ENCODE measurements at regions not wholly inside any gene's neighbourhood (a gene's known extent, or its start where the extent isn't known, plus 50 kb on each side); places are given as distances from the start of the nearest gene placed in this dataset.
"Not testable (repeated sequence)": the region's sequence is repeated elsewhere in the genome, so short reads cannot be mapped to it uniquely, and the experiment has no call there.

GRCh38 chr1:105083611-105084010 is 1333.9 kb downstream of the AMY1C start:
- Histone ChIP-seq H3K27me3 (replicated peaks; ENCODE audit: insufficient read depth) (no peaks in the 10 kb centered on the region), H3K9me3 (no peaks in the 10 kb centered on the region), H3K36me3 (no peaks in the 10 kb centered on the region), H3K4me1 (ENCODE audit: control insufficient read depth in 1 of 2, low read depth in 2 of 2) (no peaks in the 10 kb centered on the region), H3K4me3 (no peak overlapping the region), H3K27ac (no peak overlapping the region)
- TF ChIP-seq CTCF (IDR thresholded peaks at IDR 0.05), result no peak
- ATAC-seq (ENCODE audit: insufficient number of reproducible peaks, low FRiP score, low read depth), result no peak
- DNase-seq (ENCODE audit: low spot score), result no peak

GRCh38 chr1:105087506-105087905 is 1337.8 kb downstream of the AMY1C start:
- TF ChIP-seq CTCF (IDR thresholded peaks at IDR 0.05), result no peak

GRCh38 chr1:105088166-105088565 is 1338.5 kb downstream of the AMY1C start:
- DNase-seq (ENCODE audit: low spot score), result no peak

More at GRCh38 chr1:105087506-105087905, 1337.8 kb downstream of the AMY1C start:
- Histone ChIP-seq H3K4me3 (no peak overlapping the region), H3K27me3 (replicated peaks; ENCODE audit: insufficient read depth) (no peaks in the 10 kb centered on the region), H3K9me3 (no peaks in the 10 kb centered on the region), H3K36me3 (no peaks in the 10 kb centered on the region), H3K27ac (no peak overlapping the region), H3K4me1 (ENCODE audit: control insufficient read depth in 1 of 2, low read depth in 2 of 2) (no peaks in the 10 kb centered on the region)
- DNase-seq (ENCODE audit: low spot score) (no peak), ATAC-seq (ENCODE audit: insufficient number of reproducible peaks, low FRiP score, low read depth) (no peak)

GRCh38 chr1:105093893-105094292 is 1344.2 kb downstream of the AMY1C start:
- not testable (repeated sequence) for H3K36me3 ChIP-seq; H3K27ac ChIP-seq; H3K4me1 ChIP-seq (ENCODE audit: control insufficient read depth in 1 of 2, low read depth in 2 of 2); H3K9me3 ChIP-seq; H3K27me3 ChIP-seq (replicated peaks; ENCODE audit: insufficient read depth); DNase-seq (ENCODE audit: low spot score); ATAC-seq (ENCODE audit: insufficient number of reproducible peaks, low FRiP score, low read depth); H3K4me3 ChIP-seq

More at GRCh38 chr1:105088166-105088565, 1338.5 kb downstream of the AMY1C start:
- no peak overlapping the region for H3K27ac ChIP-seq
- no peaks in the 10 kb centered on the region for H3K9me3 ChIP-seq
- H3K27me3 ChIP-seq (replicated peaks; ENCODE audit: insufficient read depth), result no peaks in the 10 kb centered on the region
- no peak for TF ChIP-seq CTCF (IDR thresholded peaks at IDR 0.05)
- H3K36me3 ChIP-seq, result no peaks in the 10 kb centered on the region
- H3K4me3 ChIP-seq, result no peak overlapping the region
- ATAC-seq (ENCODE audit: insufficient number of reproducible peaks, low FRiP score, low read depth), result no peak
- no peaks in the 10 kb centered on the region for H3K4me1 ChIP-seq (ENCODE audit: control insufficient read depth in 1 of 2, low read depth in 2 of 2)

- Histone ChIP-seq H3K27ac (no peak overlapping the region), H3K9me3 (no peaks in the 10 kb centered on the region), H3K4me3 (no peak overlapping the region), H3K36me3 (no peaks in the 10 kb centered on the region), H3K4me1 (ENCODE audit: control insufficient read depth in 1 of 2, low read depth in 2 of 2) (no peaks in the 10 kb centered on the region), H3K27me3 (replicated peaks; ENCODE audit: insufficient read depth) (no peaks in the 10 kb centered on the region)
- ATAC-seq (ENCODE audit: insufficient number of reproducible peaks, low FRiP score, low read depth) (no peak), DNase-seq (ENCODE audit: low spot score) (no peak)
- no peak for TF ChIP-seq CTCF (IDR thresholded peaks at IDR 0.05)
These were observed 1350.4 kb downstream of the AMY1C start for GRCh38 chr1:105100102-105100501.

GRCh38 chr1:105101261-105101660 is 1351.6 kb downstream of the AMY1C start:
- no peak for ATAC-seq (ENCODE audit: insufficient number of reproducible peaks, low FRiP score, low read depth)
- Histone ChIP-seq H3K4me1 (ENCODE audit: control insufficient read depth in 1 of 2, low read depth in 2 of 2) (no peaks in the 10 kb centered on the region), H3K27ac (no peak overlapping the region), H3K4me3 (no peak overlapping the region), H3K27me3 (replicated peaks; ENCODE audit: insufficient read depth) (no peaks in the 10 kb centered on the region), H3K9me3 (no peaks in the 10 kb centered on the region), H3K36me3 (no peaks in the 10 kb centered on the region)
- TF ChIP-seq CTCF (IDR thresholded peaks at IDR 0.05), result no peak
- DNase-seq (ENCODE audit: low spot score), result no peak

Data from thoracic aorta (tissue), 2 donors.